ENCODE measurements at regions not wholly inside any gene's neighbourhood (a gene's known extent, or its start where the extent isn't known, plus 50 kb on each side); places are given as distances from the start of the nearest gene placed in this dataset.

- TF ChIP-seq ZNF175 (CRISPR knock-in tag; IDR thresholded peaks at IDR 0.05; ENCODE audit: low read depth): no peak
- no peak for TF ChIP-seq HMGXB4 (CRISPR knock-in tag; IDR thresholded peaks at IDR 0.05)
- TF ChIP-seq POLR2A (conservative IDR thresholded peaks at IDR 0.05): no peak
- TF ChIP-seq TEAD1 (CRISPR knock-in tag; IDR thresholded peaks at IDR 0.05): no peak
- TF ChIP-seq CEBPB (tag; IDR thresholded peaks at IDR 0.05): no peak
- no peak for TF ChIP-seq ZNF785 (CRISPR knock-in tag; IDR thresholded peaks at IDR 0.05)
- TF ChIP-seq, protein P1, sequence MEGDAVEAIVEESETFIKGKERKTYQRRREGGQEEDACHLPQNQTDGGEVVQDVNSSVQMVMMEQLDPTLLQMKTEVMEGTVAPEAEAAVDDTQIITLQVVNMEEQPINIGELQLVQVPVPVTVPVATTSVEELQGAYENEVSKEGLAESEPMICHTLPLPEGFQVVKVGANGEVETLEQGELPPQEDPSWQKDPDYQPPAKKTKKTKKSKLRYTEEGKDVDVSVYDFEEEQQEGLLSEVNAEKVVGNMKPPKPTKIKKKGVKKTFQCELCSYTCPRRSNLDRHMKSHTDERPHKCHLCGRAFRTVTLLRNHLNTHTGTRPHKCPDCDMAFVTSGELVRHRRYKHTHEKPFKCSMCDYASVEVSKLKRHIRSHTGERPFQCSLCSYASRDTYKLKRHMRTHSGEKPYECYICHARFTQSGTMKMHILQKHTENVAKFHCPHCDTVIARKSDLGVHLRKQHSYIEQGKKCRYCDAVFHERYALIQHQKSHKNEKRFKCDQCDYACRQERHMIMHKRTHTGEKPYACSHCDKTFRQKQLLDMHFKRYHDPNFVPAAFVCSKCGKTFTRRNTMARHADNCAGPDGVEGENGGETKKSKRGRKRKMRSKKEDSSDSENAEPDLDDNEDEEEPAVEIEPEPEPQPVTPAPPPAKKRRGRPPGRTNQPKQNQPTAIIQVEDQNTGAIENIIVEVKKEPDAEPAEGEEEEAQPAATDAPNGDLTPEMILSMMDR (IDR thresholded peaks at IDR 0.05 in 2 of 3, conservative IDR thresholded peaks at IDR 0.05 in 1 of 3; ENCODE audit: insufficient read depth in 2 of 3, low read depth in 1 of 3, low read length in 3 of 3): no peak
- no peak for TF ChIP-seq REST (IDR thresholded peaks at IDR 0.05; ENCODE audit: borderline replicate concordance)
- TF ChIP-seq REST (CRISPR knock-in tag; IDR thresholded peaks at IDR 0.05; ENCODE audit: low read depth): no peak
- no peak for TF ChIP-seq TAF15 (IDR thresholded peaks at IDR 0.05; ENCODE audit: low read depth, low read length)
- TF ChIP-seq ZNF347 (CRISPR knock-in tag; IDR thresholded peaks at IDR 0.05; ENCODE audit: low read depth): no peak
- no peak for TF ChIP-seq HDAC2 (IDR thresholded peaks at IDR 0.05)
- TF ChIP-seq ZFX (CRISPR knock-in tag; IDR thresholded peaks at IDR 0.05): no peak
- TF ChIP-seq, protein P2, sequence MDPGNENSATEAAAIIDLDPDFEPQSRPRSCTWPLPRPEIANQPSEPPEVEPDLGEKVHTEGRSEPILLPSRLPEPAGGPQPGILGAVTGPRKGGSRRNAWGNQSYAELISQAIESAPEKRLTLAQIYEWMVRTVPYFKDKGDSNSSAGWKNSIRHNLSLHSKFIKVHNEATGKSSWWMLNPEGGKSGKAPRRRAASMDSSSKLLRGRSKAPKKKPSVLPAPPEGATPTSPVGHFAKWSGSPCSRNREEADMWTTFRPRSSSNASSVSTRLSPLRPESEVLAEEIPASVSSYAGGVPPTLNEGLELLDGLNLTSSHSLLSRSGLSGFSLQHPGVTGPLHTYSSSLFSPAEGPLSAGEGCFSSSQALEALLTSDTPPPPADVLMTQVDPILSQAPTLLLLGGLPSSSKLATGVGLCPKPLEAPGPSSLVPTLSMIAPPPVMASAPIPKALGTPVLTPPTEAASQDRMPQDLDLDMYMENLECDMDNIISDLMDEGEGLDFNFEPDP (CRISPR knock-in tag; IDR thresholded peaks at IDR 0.05): no peak
Observed at GRCh38 chr5:18764161-18764560, 1129.9 kb downstream of the TAF11L14 start.
